Fibroblast of villous mesenchyme (primary cell): ENCODE measurements at regions not wholly inside any gene's neighbourhood (a gene's known extent, or its start where the extent isn't known, plus 50 kb on each side); places are given as distances from the start of the nearest gene placed in this dataset.

Experiments
- DNase-seq: peaks from one replicate; pipeline ENCODE4 v3.0.0-alpha.2; 2010; ENCODE audit warnings: low read depth
- H3K4me3 ChIP-seq: 2 replicates; pipeline ENCODE4 v1.5.1; 2011; ENCODE audit warnings: low read depth, mild to moderate bottlenecking, low read length
- CTCF ChIP-seq: IDR thresholded peaks from 2 replicates; pipeline ENCODE4 v1.5.1; 2012; ENCODE audit warnings: low read depth, mild to moderate bottlenecking, low read length; ENCODE audit not compliant: insufficient read depth

- no peak for TF ChIP-seq CTCF
Observed at GRCh38 chr9:90259311-90260246, 383.0 kb downstream of the DIRAS2 start.

DNA sequence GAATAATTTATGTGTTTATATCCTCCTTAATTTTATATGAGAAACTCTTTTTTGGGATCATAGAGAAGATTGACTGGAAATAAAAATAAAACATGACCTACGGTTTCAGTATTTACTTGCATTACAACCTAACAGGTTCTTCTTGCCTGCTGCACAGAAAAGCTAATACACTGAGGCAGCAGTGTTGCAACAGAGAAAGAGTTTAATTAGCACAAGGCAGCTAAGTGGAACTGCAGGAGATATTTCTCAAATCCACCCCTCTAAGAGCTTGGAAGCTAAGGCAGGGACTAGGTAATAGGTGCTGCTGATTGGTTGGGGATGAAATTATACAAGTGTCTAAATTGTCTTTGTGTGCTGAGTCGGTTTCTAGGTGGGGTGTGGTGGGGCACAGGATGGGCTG is 380.9 kb downstream of the DIRAS2 start:
- TF ChIP-seq CTCF = no peak
- no peak overlapping the region for H3K4me3 ChIP-seq
- DNase-seq = no peak

More at GRCh38 chr9:90259311-90260246, 383.0 kb downstream of the DIRAS2 start:
- no peak for DNase-seq
- no peak overlapping the region for H3K4me3 ChIP-seq

DNA sequence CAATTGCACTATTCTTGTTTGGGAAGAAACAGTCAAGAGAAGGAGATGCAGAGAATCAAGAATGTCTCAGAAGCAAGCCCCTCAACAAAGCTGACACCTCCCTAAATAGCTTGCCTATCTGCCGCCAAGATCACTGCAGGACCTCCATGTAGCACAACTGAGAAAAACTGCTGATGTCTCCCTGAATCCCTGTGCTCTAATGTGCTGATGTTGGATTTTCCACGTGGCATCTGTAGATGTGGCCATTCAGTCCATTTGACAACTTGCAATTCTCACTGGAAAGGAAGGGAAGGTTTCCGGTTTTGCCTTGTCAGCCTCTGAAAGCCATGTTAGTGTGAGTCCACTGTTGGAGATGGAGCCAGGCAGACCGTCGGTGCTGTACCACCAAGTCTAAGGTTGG is 374.0 kb downstream of the DIRAS2 start:
- DNase-seq = no peak
- TF ChIP-seq CTCF = no peak
- H3K4me3 ChIP-seq = no peak overlapping the region

DNA sequence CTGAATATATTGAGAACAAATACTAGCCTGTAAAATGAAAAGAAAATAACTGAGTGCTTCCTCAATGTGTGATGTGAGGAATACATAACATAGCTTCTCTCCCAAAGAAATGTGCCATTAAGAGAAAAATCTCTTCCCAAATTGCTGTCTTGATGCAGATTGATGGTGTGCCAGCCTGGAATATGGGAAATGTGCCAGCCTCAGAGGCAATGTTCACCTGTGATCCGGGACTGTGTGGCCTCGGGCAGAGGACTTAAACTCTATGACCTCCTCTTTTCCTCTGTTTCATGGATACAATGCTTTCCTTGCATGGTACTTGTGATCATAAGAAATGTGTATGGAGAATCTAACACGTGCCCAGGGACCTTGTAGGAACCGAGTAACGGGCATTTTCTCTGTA is 370.9 kb downstream of the DIRAS2 start:
- no peak for DNase-seq
- no peak overlapping the region for H3K4me3 ChIP-seq
- TF ChIP-seq CTCF = no peak

DNA sequence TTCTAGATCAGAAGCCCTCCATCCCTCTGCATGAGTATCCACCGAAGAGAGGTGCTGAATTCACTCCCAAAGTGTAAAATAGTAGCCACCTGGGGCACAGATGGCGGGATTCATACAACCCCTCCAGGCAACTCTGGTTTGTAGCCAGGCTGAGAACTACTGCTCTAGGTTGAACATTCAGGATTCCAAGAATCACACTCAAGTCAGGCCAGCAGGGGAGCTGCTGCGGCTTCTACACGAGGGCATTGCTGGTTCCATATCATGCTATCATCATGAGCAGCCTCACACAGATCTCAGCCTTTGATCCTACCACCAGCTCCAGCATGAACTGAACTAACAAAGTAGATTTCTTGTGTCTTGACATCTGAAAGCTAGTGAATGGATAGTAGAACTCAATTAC is 367.9 kb downstream of the DIRAS2 start:
- no peak for DNase-seq
- no peak overlapping the region for H3K4me3 ChIP-seq
- TF ChIP-seq CTCF = no peak

GRCh38 chr9:90285946-90286345 is 356.7 kb downstream of the DIRAS2 start:
- H3K4me3 ChIP-seq = no peak overlapping the region
- no peak for DNase-seq
- no peak for TF ChIP-seq CTCF
